KMS-11 (cell line): ENCODE measurements at regions not wholly inside any gene's neighbourhood (a gene's known extent, or its start where the extent isn't known, plus 50 kb on each side); places are given as distances from the start of the nearest gene placed in this dataset.

Experiments used
- H2AFZ ChIP-seq: fragments of 200-600 bp; sonication (generic); 2 replicates; pipeline ENCODE4 v1.6.1; 2016; ENCODE audit warnings: antibody characterized with exemption, mixed run types, low read depth
- H3K27ac ChIP-seq: fragments of 200-600 bp; sonication (generic); 2 replicates; pipeline ENCODE4 v1.6.1; 2016; ENCODE audit warnings: mild to moderate bottlenecking, mixed run types
- H3K27me3 ChIP-seq: fragments of 200-600 bp; sonication (generic); 2 replicates; pipeline ENCODE4 v1.6.1; 2017; ENCODE audit warnings: mild to moderate bottlenecking, low read depth, mixed run types, moderate library complexity; ENCODE audit not compliant: insufficient read depth
- H3K36me3 ChIP-seq: fragments of 200-600 bp; sonication (generic); 2 replicates; pipeline ENCODE4 v1.6.1; 2017; ENCODE audit warnings: mild to moderate bottlenecking, mixed run types; ENCODE audit not compliant: insufficient read depth
- H3K4me1 ChIP-seq: fragments of 200-600 bp; sonication (generic); 2 replicates; pipeline ENCODE4 v1.6.1; 2016; ENCODE audit warnings: mild to moderate bottlenecking, low read depth, mixed run types; ENCODE audit not compliant: poor library complexity, severe bottlenecking
- H3K4me2 ChIP-seq: fragments of 200-600 bp; sonication (generic); 2 replicates; pipeline ENCODE4 v1.7.0; 2016; ENCODE audit warnings: mild to moderate bottlenecking, mixed run types
- H3K4me3 ChIP-seq: fragments of 200-600 bp; sonication (generic); IDR thresholded peaks from 2 replicates; pipeline ENCODE4 v1.6.1; 2017; ENCODE audit warnings: low read depth, low read length, mixed read lengths; ENCODE audit not compliant: insufficient read depth
- H3K79me2 ChIP-seq: fragments of 200-600 bp; sonication (generic); 2 replicates; pipeline ENCODE4 v1.6.1; 2016; ENCODE audit warnings: low read depth, mixed run types; ENCODE audit not compliant: insufficient read depth
- H3K9ac ChIP-seq: fragments of 200-600 bp; sonication (generic); 2 replicates; pipeline ENCODE4 v1.6.1; 2016; ENCODE audit warnings: mild to moderate bottlenecking, mixed run types
- H4K20me1 ChIP-seq: fragments of 200-600 bp; sonication (generic); 2 replicates; pipeline ENCODE4 v1.6.1; 2016; ENCODE audit warnings: mild to moderate bottlenecking, mixed run types; ENCODE audit not compliant: insufficient read depth
- TF ChIP-seq, protein P1 (sequence below): fragments of 200-600 bp; sonication (generic); conservative IDR thresholded peaks from 2 replicates; pipeline ENCODE4 v1.6.1; 2017; ENCODE audit warnings: low read depth, mild to moderate bottlenecking, antibody characterized with exemption, low read length, moderate library complexity, mixed read lengths

DNA sequence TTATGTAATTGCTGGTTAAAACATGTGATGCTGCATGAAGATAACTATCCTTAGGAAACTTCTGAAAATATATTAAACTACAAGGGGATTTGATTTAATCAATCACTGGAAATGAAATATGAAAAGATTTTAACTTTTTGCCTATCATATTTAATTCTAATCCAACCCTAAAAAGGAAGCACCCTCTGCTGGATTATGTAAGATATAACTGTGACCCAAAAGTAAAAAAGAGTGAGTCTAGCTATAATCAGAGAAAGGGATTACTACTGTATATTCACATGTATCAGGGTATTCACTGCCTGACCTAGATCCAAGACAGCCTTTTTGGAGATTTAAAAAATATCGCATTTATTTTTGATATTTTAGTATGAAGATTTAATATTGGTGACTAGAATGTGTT is 295.5 kb downstream of the MDFIC start:
- Histone ChIP-seq H3K4me3 (no peak overlapping the region), H3K9ac (no peak overlapping the region), H3K79me2 (no peaks in the 10 kb centered on the region), H2AFZ (no peak overlapping the region), H3K36me3 (no peaks in the 10 kb centered on the region), H3K4me2 (no peak overlapping the region), H3K27ac (no peak overlapping the region), H4K20me1 (no peaks in the 10 kb centered on the region), H3K27me3 (no peaks in the 10 kb centered on the region), H3K4me1 (no peaks in the 10 kb centered on the region)
- TF ChIP-seq, protein P1, sequence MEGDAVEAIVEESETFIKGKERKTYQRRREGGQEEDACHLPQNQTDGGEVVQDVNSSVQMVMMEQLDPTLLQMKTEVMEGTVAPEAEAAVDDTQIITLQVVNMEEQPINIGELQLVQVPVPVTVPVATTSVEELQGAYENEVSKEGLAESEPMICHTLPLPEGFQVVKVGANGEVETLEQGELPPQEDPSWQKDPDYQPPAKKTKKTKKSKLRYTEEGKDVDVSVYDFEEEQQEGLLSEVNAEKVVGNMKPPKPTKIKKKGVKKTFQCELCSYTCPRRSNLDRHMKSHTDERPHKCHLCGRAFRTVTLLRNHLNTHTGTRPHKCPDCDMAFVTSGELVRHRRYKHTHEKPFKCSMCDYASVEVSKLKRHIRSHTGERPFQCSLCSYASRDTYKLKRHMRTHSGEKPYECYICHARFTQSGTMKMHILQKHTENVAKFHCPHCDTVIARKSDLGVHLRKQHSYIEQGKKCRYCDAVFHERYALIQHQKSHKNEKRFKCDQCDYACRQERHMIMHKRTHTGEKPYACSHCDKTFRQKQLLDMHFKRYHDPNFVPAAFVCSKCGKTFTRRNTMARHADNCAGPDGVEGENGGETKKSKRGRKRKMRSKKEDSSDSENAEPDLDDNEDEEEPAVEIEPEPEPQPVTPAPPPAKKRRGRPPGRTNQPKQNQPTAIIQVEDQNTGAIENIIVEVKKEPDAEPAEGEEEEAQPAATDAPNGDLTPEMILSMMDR = no peak

DNA sequence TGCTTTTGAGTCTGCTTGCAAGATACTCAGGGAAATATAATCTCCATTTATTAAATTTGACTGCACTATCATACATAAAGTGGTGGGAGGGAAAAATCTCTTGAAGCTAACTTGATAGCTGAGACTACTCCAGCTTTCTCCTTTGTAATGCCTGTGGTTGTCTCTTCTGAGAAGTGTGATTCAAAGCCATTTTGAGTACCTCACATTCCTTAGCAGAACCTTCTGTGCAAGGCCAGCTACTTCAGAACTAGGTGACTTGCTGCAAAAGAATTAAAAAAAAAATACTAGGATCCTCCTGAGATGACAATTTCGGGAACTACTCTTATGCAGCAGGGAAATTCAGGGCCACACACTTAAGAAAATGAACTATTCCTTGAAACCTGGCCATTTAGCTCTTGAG is 294.8 kb downstream of the MDFIC start:
- Histone ChIP-seq H2AFZ (no peak overlapping the region), H3K4me3 (no peak overlapping the region), H3K79me2 (no peaks in the 10 kb centered on the region), H3K4me2 (no peak overlapping the region), H3K27ac (no peak overlapping the region), H3K9ac (no peak overlapping the region), H3K36me3 (no peaks in the 10 kb centered on the region), H3K4me1 (no peaks in the 10 kb centered on the region), H3K27me3 (no peaks in the 10 kb centered on the region), H4K20me1 (no peaks in the 10 kb centered on the region)
- TF ChIP-seq, protein P1 = no peak

DNA sequence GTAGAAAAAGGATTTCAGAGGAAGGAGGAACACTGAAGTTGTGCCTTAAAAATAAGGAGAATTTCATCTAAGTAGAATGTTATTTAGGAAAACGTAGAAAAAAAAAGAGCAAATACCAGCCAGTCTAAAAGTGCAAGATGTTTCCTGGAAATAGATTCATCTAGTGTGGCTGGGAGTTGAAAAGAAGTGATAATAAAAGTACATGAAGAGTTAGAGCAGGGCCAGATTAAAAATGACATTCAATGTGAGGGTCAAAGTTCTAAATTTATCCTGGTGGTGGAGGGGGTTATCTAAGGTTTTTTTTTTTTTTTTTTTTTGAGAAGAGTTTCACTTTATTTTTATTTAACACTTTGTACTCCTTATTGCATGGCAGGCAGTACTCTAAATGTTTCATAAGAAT is 289.3 kb downstream of the MDFIC start:
- no peak overlapping the region for H2AFZ ChIP-seq
- H3K4me2 ChIP-seq = no peak overlapping the region
- TF ChIP-seq, protein P1 = no peak
- no peaks in the 10 kb centered on the region for H4K20me1 ChIP-seq
- H3K36me3 ChIP-seq = no peaks in the 10 kb centered on the region
- no peaks in the 10 kb centered on the region for H3K79me2 ChIP-seq
- H3K27me3 ChIP-seq = no peaks in the 10 kb centered on the region
- H3K9ac ChIP-seq = no peak overlapping the region
- no peaks in the 10 kb centered on the region for H3K4me1 ChIP-seq
- no peak overlapping the region for H3K27ac ChIP-seq
- no peak overlapping the region for H3K4me3 ChIP-seq

DNA sequence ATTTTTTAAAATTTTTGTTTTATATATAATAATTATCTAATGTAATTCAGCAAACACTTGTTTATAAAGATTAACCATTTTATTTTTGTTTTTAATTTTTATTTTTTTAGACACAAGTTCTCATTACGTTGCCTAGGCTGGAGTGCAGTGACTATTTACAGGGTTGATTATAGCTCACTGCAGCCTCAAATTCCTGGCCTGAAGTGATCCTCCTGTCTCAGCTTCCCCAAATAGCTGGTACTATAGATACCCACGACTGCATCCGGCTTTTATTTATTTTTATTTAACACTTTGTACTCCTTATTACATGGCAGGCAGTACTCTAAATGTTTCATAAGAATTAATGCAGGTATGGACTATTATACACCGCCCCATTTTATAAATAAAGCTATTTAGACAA is 288.7 kb downstream of the MDFIC start:
- no peak overlapping the region for H3K4me2 ChIP-seq
- no peak overlapping the region for H3K9ac ChIP-seq
- no peak overlapping the region for H2AFZ ChIP-seq
- no peak overlapping the region for H3K4me3 ChIP-seq
- TF ChIP-seq, protein P1 = no peak
- H3K27ac ChIP-seq = no peak overlapping the region
- H3K4me1 ChIP-seq = no peaks in the 10 kb centered on the region
- no peaks in the 10 kb centered on the region for H3K27me3 ChIP-seq
- no peaks in the 10 kb centered on the region for H4K20me1 ChIP-seq
- no peaks in the 10 kb centered on the region for H3K36me3 ChIP-seq
- H3K79me2 ChIP-seq = no peaks in the 10 kb centered on the region
